ENCODE measurements at regions not wholly inside any gene's neighbourhood (a gene's known extent, or its start where the extent isn't known, plus 50 kb on each side); places are given as distances from the start of the nearest gene placed in this dataset.

DNA sequence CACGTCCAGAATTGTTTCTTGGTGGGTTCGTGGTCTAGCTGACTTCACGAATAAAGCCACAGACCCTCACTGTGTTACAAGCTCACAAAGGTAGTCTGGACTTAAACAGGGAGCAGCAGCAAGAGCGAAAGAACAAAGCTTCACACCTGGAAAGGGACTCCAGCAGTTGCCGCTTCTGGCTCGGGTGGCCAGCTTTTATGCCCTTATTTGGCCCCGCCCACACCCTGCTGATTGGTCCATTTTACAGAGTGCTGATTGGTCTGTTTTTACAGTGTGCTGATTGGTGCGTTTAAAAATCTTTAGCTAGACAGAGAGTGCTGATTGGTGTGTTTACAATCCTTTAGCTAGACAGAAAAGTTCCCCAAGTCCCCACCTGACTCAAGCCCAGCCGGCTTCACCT lies 194.2 kb upstream of the NDN start:
- DNase-seq = no peak
- H3K23ac ChIP-seq (ENCODE audit: low read length) = no peak overlapping the region
- no peak overlapping the region for H2AK5ac ChIP-seq (ENCODE audit: low read length)
- no peak overlapping the region for H3K14ac ChIP-seq (ENCODE audit: low read length)
- H3K79me2 ChIP-seq (ENCODE audit: control insufficient read depth, insufficient read depth, low read length, poor library complexity) = no peaks in the 10 kb centered on the region
- H3K4me1 ChIP-seq (ENCODE audit: control insufficient read depth in 1 of 2, insufficient read depth in 2 of 2, low read length in 2 of 2) = no peaks in the 10 kb centered on the region
- no peaks in the 10 kb centered on the region for H3K27me3 ChIP-seq (ENCODE audit: insufficient read depth, low read length)
- no peaks in the 10 kb centered on the region for H3K79me1 ChIP-seq (ENCODE audit: low read length)
- H2BK12ac ChIP-seq (ENCODE audit: low read length) = no peak overlapping the region
- H4K91ac ChIP-seq (ENCODE audit: low read depth, low read length) = no peak overlapping the region
- H3K9ac ChIP-seq (ENCODE audit: low read length) = no peak overlapping the region
- peaks cover 4% of the 10 kb centered on the region for H3K9me3 ChIP-seq (ENCODE audit: insufficient read depth, low read depth, low read length)
- no peak overlapping the region for H2BK120ac ChIP-seq (ENCODE audit: insufficient read depth, low read length, poor library complexity)
- H3K4ac ChIP-seq (ENCODE audit: low read depth, low read length) = no peak overlapping the region
- H3K36me3 ChIP-seq (ENCODE audit: control insufficient read depth in 1 of 2, insufficient read depth in 2 of 2, low read length in 2 of 2) = no peaks in the 10 kb centered on the region
- no peak overlapping the region for H3K18ac ChIP-seq (ENCODE audit: low read length)
- H4K8ac ChIP-seq (ENCODE audit: low read depth, low read length) = no peak overlapping the region
- no peak overlapping the region for H2AFZ ChIP-seq (ENCODE audit: insufficient read depth, low read length, poor library complexity)
- H3K4me3 ChIP-seq (ENCODE audit: low read depth, low read length) = no peak overlapping the region
- H4K12ac ChIP-seq (ENCODE audit: low read depth, low read length) = no peak overlapping the region
- H3K4me2 ChIP-seq (ENCODE audit: low read length) = no peak overlapping the region
- no peak overlapping the region for H2BK5ac ChIP-seq (ENCODE audit: low read depth, low read length, poor library complexity)
- no CpG with 5 or more reads among the region's 9 CpGs for WGBS (ENCODE audit: extremely low coverage, insufficient coverage, insufficient read length)
- no peak overlapping the region for H3K27ac ChIP-seq (ENCODE audit: low read depth, low read length)

DNA sequence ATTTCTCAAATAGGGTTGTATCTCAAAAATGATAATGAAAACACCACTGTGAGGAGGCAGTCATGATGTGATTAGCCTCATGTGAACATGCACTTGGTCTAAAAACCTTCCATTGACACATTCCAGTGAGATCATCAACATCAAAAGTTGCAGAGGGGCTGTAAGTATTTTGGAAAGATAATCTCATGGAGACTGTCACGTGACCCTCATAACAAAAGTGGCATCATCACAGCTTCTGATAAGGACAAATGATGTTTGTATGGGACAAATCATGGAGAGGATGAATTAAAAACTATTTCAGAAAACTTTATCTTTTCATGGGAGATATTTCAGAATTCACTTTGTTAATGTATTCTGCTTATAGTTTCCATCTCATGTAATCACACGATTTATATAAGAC lies 203.1 kb upstream of the NDN start:
- Histone ChIP-seq H4K91ac (ENCODE audit: low read depth, low read length) (no peak overlapping the region), H3K27me3 (ENCODE audit: insufficient read depth, low read length) (no peaks in the 10 kb centered on the region), H3K4me3 (ENCODE audit: low read depth, low read length) (no peak overlapping the region), H3K9ac (ENCODE audit: low read length) (no peak overlapping the region), H3K79me1 (ENCODE audit: low read length) (no peaks in the 10 kb centered on the region), H3K23ac (ENCODE audit: low read length) (no peak overlapping the region), H2BK12ac (ENCODE audit: low read length) (no peak overlapping the region), H2AK5ac (ENCODE audit: low read length) (no peak overlapping the region), H3K9me3 (ENCODE audit: insufficient read depth, low read depth, low read length) (peaks cover 6% of the 10 kb centered on the region), H3K4ac (ENCODE audit: low read depth, low read length) (no peak overlapping the region), H2BK120ac (ENCODE audit: insufficient read depth, low read length, poor library complexity) (no peak overlapping the region), H3K36me3 (ENCODE audit: control insufficient read depth in 1 of 2, insufficient read depth in 2 of 2, low read length in 2 of 2) (no peaks in the 10 kb centered on the region), H3K79me2 (ENCODE audit: control insufficient read depth, insufficient read depth, low read length, poor library complexity) (no peaks in the 10 kb centered on the region), H4K12ac (ENCODE audit: low read depth, low read length) (no peak overlapping the region), H3K14ac (ENCODE audit: low read length) (no peak overlapping the region), H3K4me2 (ENCODE audit: low read length) (no peak overlapping the region), H2BK5ac (ENCODE audit: low read depth, low read length, poor library complexity) (no peak overlapping the region), H4K8ac (ENCODE audit: low read depth, low read length) (no peak overlapping the region), H3K27ac (ENCODE audit: low read depth, low read length) (no peak overlapping the region), H3K4me1 (ENCODE audit: control insufficient read depth in 1 of 2, insufficient read depth in 2 of 2, low read length in 2 of 2) (no peaks in the 10 kb centered on the region), H2AFZ (ENCODE audit: insufficient read depth, low read length, poor library complexity) (no peak overlapping the region), H3K18ac (ENCODE audit: low read length) (no peak overlapping the region)
- WGBS (ENCODE audit: extremely low coverage, insufficient coverage, insufficient read length) = no CpG with 5 or more reads among the region's 2 CpGs
- no peak for DNase-seq

DNA sequence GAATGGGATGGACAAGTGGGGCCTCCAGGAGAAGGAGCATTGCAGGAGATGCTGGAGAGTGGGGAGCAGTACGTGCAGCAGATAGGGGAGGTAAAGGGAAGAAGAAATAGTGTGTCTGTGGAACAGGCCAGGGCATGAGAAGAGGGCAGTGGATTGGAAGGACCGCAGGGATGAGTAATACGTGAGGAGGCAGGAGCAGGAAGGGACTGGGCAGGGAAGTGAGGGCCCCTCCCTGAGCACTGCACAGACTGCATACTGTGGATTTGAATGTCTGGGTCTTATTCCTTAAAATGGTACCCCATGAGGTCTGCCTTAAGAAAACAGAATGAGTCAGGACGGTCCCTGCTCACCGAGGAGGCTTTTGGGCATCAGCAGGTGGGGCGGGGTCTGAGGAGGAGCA lies 210.0 kb upstream of the NDN start:
- peaks cover 8% of the 10 kb centered on the region for H3K9me3 ChIP-seq (ENCODE audit: insufficient read depth, low read depth, low read length)
- no peak overlapping the region for H3K4ac ChIP-seq (ENCODE audit: low read depth, low read length)
- no peak overlapping the region for H2AK5ac ChIP-seq (ENCODE audit: low read length)
- H3K23ac ChIP-seq (ENCODE audit: low read length) = no peak overlapping the region
- no peak overlapping the region for H3K4me3 ChIP-seq (ENCODE audit: low read depth, low read length)
- H3K27ac ChIP-seq (ENCODE audit: low read depth, low read length) = no peak overlapping the region
- H3K14ac ChIP-seq (ENCODE audit: low read length) = no peak overlapping the region
- no peak overlapping the region for H2AFZ ChIP-seq (ENCODE audit: insufficient read depth, low read length, poor library complexity)
- H3K18ac ChIP-seq (ENCODE audit: low read length) = no peak overlapping the region
- H2BK120ac ChIP-seq (ENCODE audit: insufficient read depth, low read length, poor library complexity) = no peak overlapping the region
- H3K4me1 ChIP-seq (ENCODE audit: control insufficient read depth in 1 of 2, insufficient read depth in 2 of 2, low read length in 2 of 2) = no peaks in the 10 kb centered on the region
- no peaks in the 10 kb centered on the region for H3K27me3 ChIP-seq (ENCODE audit: insufficient read depth, low read length)
- H2BK5ac ChIP-seq (ENCODE audit: low read depth, low read length, poor library complexity) = no peak overlapping the region
- H4K8ac ChIP-seq (ENCODE audit: low read depth, low read length) = no peak overlapping the region
- no peaks in the 10 kb centered on the region for H3K36me3 ChIP-seq (ENCODE audit: control insufficient read depth in 1 of 2, insufficient read depth in 2 of 2, low read length in 2 of 2)
- no peak for DNase-seq
- no peak overlapping the region for H3K9ac ChIP-seq (ENCODE audit: low read length)
- H2BK12ac ChIP-seq (ENCODE audit: low read length) = no peak overlapping the region
- no peak overlapping the region for H3K4me2 ChIP-seq (ENCODE audit: low read length)
- no peaks in the 10 kb centered on the region for H3K79me2 ChIP-seq (ENCODE audit: control insufficient read depth, insufficient read depth, low read length, poor library complexity)
- no peak overlapping the region for H4K12ac ChIP-seq (ENCODE audit: low read depth, low read length)
- WGBS (ENCODE audit: extremely low coverage, insufficient coverage, insufficient read length) = no CpG with 5 or more reads among the region's 6 CpGs
- no peak overlapping the region for H4K91ac ChIP-seq (ENCODE audit: low read depth, low read length)
- no peaks in the 10 kb centered on the region for H3K79me1 ChIP-seq (ENCODE audit: low read length)

DNA sequence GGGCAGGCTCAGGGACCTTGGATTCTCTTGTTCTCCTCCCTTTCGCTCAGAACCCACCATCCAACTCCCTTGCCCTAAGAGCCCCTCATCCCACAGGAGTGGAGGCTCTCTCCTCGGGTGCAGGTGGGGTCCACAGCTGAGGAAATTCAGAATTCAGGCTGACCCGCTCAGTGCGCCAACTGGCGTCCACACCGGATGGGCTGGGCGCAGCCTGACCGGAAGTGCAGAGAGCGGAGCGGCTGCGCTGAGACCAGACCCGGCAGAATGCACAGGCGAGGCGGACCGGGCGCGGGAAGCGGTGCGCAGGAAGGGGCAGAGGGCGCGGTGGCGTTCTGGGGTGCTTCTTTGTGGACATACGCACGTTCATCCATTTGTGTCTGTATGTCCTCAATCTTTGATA lies 210.4 kb upstream of the NDN start:
- H3K4me1 ChIP-seq (ENCODE audit: control insufficient read depth in 1 of 2, insufficient read depth in 2 of 2, low read length in 2 of 2) = no peaks in the 10 kb centered on the region
- H3K14ac ChIP-seq (ENCODE audit: low read length) = no peak overlapping the region
- H4K91ac ChIP-seq (ENCODE audit: low read depth, low read length) = no peak overlapping the region
- H2AFZ ChIP-seq (ENCODE audit: insufficient read depth, low read length, poor library complexity) = no peak overlapping the region
- no CpG with 5 or more reads among the region's 24 CpGs for WGBS (ENCODE audit: extremely low coverage, insufficient coverage, insufficient read length)
- H3K9ac ChIP-seq (ENCODE audit: low read length) = no peak overlapping the region
- H3K4me3 ChIP-seq (ENCODE audit: low read depth, low read length) = no peak overlapping the region
- H3K79me1 ChIP-seq (ENCODE audit: low read length) = no peaks in the 10 kb centered on the region
- peaks cover 8% of the 10 kb centered on the region for H3K9me3 ChIP-seq (ENCODE audit: insufficient read depth, low read depth, low read length)
- no peak overlapping the region for H2AK5ac ChIP-seq (ENCODE audit: low read length)
- H3K18ac ChIP-seq (ENCODE audit: low read length) = no peak overlapping the region
- H4K8ac ChIP-seq (ENCODE audit: low read depth, low read length) = no peak overlapping the region
- H2BK120ac ChIP-seq (ENCODE audit: insufficient read depth, low read length, poor library complexity) = no peak overlapping the region
- no peaks in the 10 kb centered on the region for H3K79me2 ChIP-seq (ENCODE audit: control insufficient read depth, insufficient read depth, low read length, poor library complexity)
- no peak overlapping the region for H2BK5ac ChIP-seq (ENCODE audit: low read depth, low read length, poor library complexity)
- no peak overlapping the region for H3K4me2 ChIP-seq (ENCODE audit: low read length)
- H2BK12ac ChIP-seq (ENCODE audit: low read length) = no peak overlapping the region
- no peaks in the 10 kb centered on the region for H3K36me3 ChIP-seq (ENCODE audit: control insufficient read depth in 1 of 2, insufficient read depth in 2 of 2, low read length in 2 of 2)
- H3K4ac ChIP-seq (ENCODE audit: low read depth, low read length) = no peak overlapping the region
- H3K27ac ChIP-seq (ENCODE audit: low read depth, low read length) = no peak overlapping the region
- no peaks in the 10 kb centered on the region for H3K27me3 ChIP-seq (ENCODE audit: insufficient read depth, low read length)
- no peak overlapping the region for H3K23ac ChIP-seq (ENCODE audit: low read length)
- DNase-seq = no peak
- no peak overlapping the region for H4K12ac ChIP-seq (ENCODE audit: low read depth, low read length)
